ENCODE measurements at regions not wholly inside any gene's neighbourhood (a gene's known extent, or its start where the extent isn't known, plus 50 kb on each side); places are given as distances from the start of the nearest gene placed in this dataset.
"Not testable (repeated sequence)": the region's sequence is repeated elsewhere in the genome, so short reads cannot be mapped to it uniquely, and the experiment has no call there.

GRCh38 chr9:25453875-25454274 is 224.4 kb downstream of the TUSC1 start:
- DNase-seq: no peak

- DNase-seq: no peak
These were observed 228.7 kb downstream of the TUSC1 start for GRCh38 chr9:25449503-25449902.

GRCh38 chr9:25445721-25446120 is 232.5 kb downstream of the TUSC1 start:
- DNase-seq: not testable (repeated sequence)

- DNase-seq: no peak
These were observed 235.7 kb downstream of the TUSC1 start for GRCh38 chr9:25442526-25442925.

- DNase-seq: no peak
These were observed 250.3 kb downstream of the TUSC1 start for GRCh38 chr9:25427898-25428297.

GRCh38 chr9:25427290-25427689 is 251.0 kb downstream of the TUSC1 start:
- no peak for DNase-seq

GRCh38 chr9:25421560-25421959 is 256.7 kb downstream of the TUSC1 start:
- DNase-seq: no peak

- DNase-seq: no peak
These were observed 259.3 kb downstream of the TUSC1 start for GRCh38 chr9:25418974-25419373.

GRCh38 chr9:25415718-25416117 is 262.5 kb downstream of the TUSC1 start:
- DNase-seq: no peak

GRCh38 chr9:25412646-25413045 is 265.6 kb downstream of the TUSC1 start:
- no peak for DNase-seq

GRCh38 chr9:25397746-25398145 is 280.5 kb downstream of the TUSC1 start:
- DNase-seq: no peak

GRCh38 chr9:25396828-25397227 is 281.4 kb downstream of the TUSC1 start:
- no peak for DNase-seq

GRCh38 chr9:25381141-25381540 is 297.1 kb downstream of the TUSC1 start:
- no peak for DNase-seq

GRCh38 chr9:25377039-25377438 is 301.2 kb downstream of the TUSC1 start:
- no peak for DNase-seq

- no peak for DNase-seq
These were observed 304.0 kb downstream of the TUSC1 start for GRCh38 chr9:25374281-25374680.

- no peak for DNase-seq
These were observed 311.3 kb downstream of the TUSC1 start for GRCh38 chr9:25366906-25367305.

GRCh38 chr9:25353783-25354182 is 324.5 kb downstream of the TUSC1 start:
- DNase-seq: no peak

- DNase-seq: peak; percentile 10
These were observed 328.2 kb downstream of the TUSC1 start for GRCh38 chr9:25350011-25350410.

- no peak for DNase-seq
These were observed 356.1 kb downstream of the TUSC1 start for GRCh38 chr9:25322142-25322541.

GRCh38 chr9:25310961-25311360 is 367.3 kb downstream of the TUSC1 start:
- DNase-seq: no peak

GRCh38 chr9:25308549-25308948 is 369.7 kb downstream of the TUSC1 start:
- no peak for DNase-seq

- DNase-seq: no peak
These were observed 375.6 kb downstream of the TUSC1 start for GRCh38 chr9:25302601-25303000.

GRCh38 chr9:25288195-25288594 is 390.0 kb downstream of the TUSC1 start:
- not testable (repeated sequence) for DNase-seq

- peak; percentile 16 for DNase-seq
These were observed 393.9 kb downstream of the TUSC1 start for GRCh38 chr9:25284365-25284764.

GRCh38 chr9:25282946-25283345 is 395.3 kb downstream of the TUSC1 start:
- no peak for DNase-seq

GRCh38 chr9:25261445-25261844 is 416.8 kb downstream of the TUSC1 start:
- DNase-seq: no peak

Measured in NCI-H82 (cell line).